ENCODE measurements at regions not wholly inside any gene's neighbourhood (a gene's known extent, or its start where the extent isn't known, plus 50 kb on each side); places are given as distances from the start of the nearest gene placed in this dataset.
"Not testable (repeated sequence)": the region's sequence is repeated elsewhere in the genome, so short reads cannot be mapped to it uniquely, and the experiment has no call there.

GRCh38 chrX:27136325-27136724 is 326.8 kb downstream of the PPP4R3C start:
- Histone ChIP-seq H3K27ac (no peak overlapping the region), H3K9me3 (no peaks in the 10 kb centered on the region), H3K4me3 (no peak overlapping the region), H3K27me3 (no peaks in the 10 kb centered on the region), H3K4me1 (no peaks in the 10 kb centered on the region), H3K36me3 (no peaks in the 10 kb centered on the region)
- intact Hi-C loops (cut with DNase I; ENCODE audit: low total_unique reads): no loop called here
- no peak for TF ChIP-seq CTCF (IDR thresholded peaks at IDR 0.05)
- no peak for TF ChIP-seq POLR2AphosphoS5 (IDR thresholded peaks at IDR 0.05)
- no peak for TF ChIP-seq POLR2A (IDR thresholded peaks at IDR 0.05)
- no peak for TF ChIP-seq EP300 (IDR thresholded peaks at IDR 0.05)
- 36 to 76% (median 55%) methylated on average over 1 of the region's 1 CpG for WGBS, 5 donors
- DNase-seq: no peak

DNA sequence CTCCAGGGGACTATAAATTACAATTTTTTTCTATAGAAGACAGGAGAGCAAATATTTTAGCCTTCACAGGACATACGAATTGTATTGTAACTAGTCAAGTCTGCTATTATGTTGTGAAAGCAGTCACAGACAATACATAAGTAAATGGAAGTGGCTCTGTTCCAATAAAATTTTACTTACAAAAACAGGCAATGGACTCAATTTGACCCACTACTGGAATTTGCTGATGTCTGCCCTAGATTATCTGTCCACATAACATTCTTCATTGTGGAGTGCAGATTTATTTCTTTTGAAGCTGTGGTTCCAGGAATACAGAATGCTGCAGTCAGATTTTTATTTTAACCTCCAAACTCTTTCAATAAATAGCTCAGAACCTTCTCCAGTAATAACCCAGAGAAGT is 330.3 kb downstream of the PPP4R3C start:
- Histone ChIP-seq H3K4me3 (no peak overlapping the region), H3K4me1 (no peaks in the 10 kb centered on the region), H3K36me3 (no peaks in the 10 kb centered on the region), H3K27me3 (no peaks in the 10 kb centered on the region), H3K27ac (no peak overlapping the region), H3K9me3 (peaks cover 0 to 7% (median 2%) of the 10 kb centered on the region in 4 donors)
- intact Hi-C loops (cut with DNase I; ENCODE audit: low total_unique reads): no loop called here
- no peak for TF ChIP-seq POLR2AphosphoS5 (IDR thresholded peaks at IDR 0.05)
- TF ChIP-seq POLR2A (IDR thresholded peaks at IDR 0.05): no peak
- TF ChIP-seq EP300 (IDR thresholded peaks at IDR 0.05): no peak
- TF ChIP-seq CTCF (IDR thresholded peaks at IDR 0.05): no peak
- DNase-seq: no peak
- WGBS, 5 donors: 33 to 84% (median 37%) methylated on average over 1 of the region's 1 CpG

DNA sequence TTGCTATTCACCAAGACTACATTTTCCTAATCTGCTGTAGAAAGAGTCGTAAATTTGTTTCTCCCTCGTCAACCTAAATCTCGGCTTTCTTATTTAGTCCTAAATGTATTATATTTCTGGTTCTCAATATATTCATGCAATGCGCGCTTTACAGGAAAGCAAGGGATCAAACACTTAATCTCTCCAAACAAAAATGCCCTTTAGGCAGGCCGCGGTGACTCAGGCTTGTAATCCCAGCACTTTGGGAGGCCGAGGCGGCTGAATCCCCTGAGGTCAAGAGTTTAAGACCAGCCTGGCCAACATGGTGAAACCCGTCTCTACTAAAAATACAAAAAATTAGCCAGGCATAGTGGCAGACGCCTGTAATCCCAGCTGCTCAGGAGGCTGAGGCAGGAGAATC is 376.0 kb downstream of the PPP4R3C start:
- H3K4me1 ChIP-seq; H3K27me3 ChIP-seq; DNase-seq; H3K9me3 ChIP-seq; H3K36me3 ChIP-seq; intact Hi-C loops (cut with DNase I; ENCODE audit: low total_unique reads); H3K4me3 ChIP-seq; H3K27ac ChIP-seq: not testable (repeated sequence)
- WGBS, 5 donors: 69 to 79% (median 72%) methylated on average over 11 of the region's 11 CpGs

DNA sequence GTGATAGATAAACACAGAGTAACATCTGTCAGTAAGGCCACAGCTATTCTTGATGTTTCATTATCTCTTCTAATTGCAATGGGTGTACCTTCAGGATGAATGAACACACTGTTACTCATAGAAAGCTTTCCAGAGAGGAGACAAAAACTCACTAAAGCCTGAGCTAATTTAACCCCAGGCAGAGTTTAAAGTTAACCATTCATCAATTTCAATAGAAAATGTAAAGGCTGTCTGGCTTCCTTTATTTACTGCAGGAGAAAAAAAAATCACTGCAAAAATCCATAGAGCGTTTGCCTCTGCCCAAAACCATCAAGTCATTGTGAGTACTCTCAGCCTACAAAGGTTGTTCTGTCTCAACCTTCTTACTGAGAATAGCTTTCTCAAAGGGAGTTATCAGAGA is 376.9 kb downstream of the PPP4R3C start:
- WGBS, 5 donors: 34 to 71% (median 50%) methylated on average over 1 of the region's 1 CpG
- no peaks in the 10 kb centered on the region for H3K4me1 ChIP-seq
- intact Hi-C loops (cut with DNase I; ENCODE audit: low total_unique reads): no loop called here
- no peaks in the 10 kb centered on the region for H3K9me3 ChIP-seq
- H3K4me3 ChIP-seq: no peak overlapping the region
- DNase-seq: no peak
- TF ChIP-seq POLR2AphosphoS5 (IDR thresholded peaks at IDR 0.05) (no peak), POLR2A (IDR thresholded peaks at IDR 0.05) (no peak), EP300 (IDR thresholded peaks at IDR 0.05) (no peak), CTCF (IDR thresholded peaks at IDR 0.05) (no peak)
- H3K27ac ChIP-seq: no peak overlapping the region
- H3K27me3 ChIP-seq: no peaks in the 10 kb centered on the region
- H3K36me3 ChIP-seq: no peaks in the 10 kb centered on the region

GRCh38 chrX:27085346-27085745 is 377.8 kb downstream of the PPP4R3C start:
- no peaks in the 10 kb centered on the region for H3K9me3 ChIP-seq
- no peaks in the 10 kb centered on the region for H3K27me3 ChIP-seq
- H3K4me1 ChIP-seq: no peaks in the 10 kb centered on the region
- H3K27ac ChIP-seq: no peak overlapping the region
- WGBS, 5 donors: 72 to 82% (median 80%) methylated on average over 4 of the region's 4 CpGs
- TF ChIP-seq EP300 (IDR thresholded peaks at IDR 0.05): no peak
- no peak for TF ChIP-seq POLR2AphosphoS5 (IDR thresholded peaks at IDR 0.05)
- no peak for TF ChIP-seq POLR2A (IDR thresholded peaks at IDR 0.05)
- no peak for TF ChIP-seq CTCF (IDR thresholded peaks at IDR 0.05)
- H3K4me3 ChIP-seq: no peak overlapping the region
- DNase-seq: no peak
- H3K36me3 ChIP-seq: no peaks in the 10 kb centered on the region
- intact Hi-C loops (cut with DNase I; ENCODE audit: low total_unique reads): no loop called here
